ENCODE measurements at regions not wholly inside any gene's neighbourhood (a gene's known extent, or its start where the extent isn't known, plus 50 kb on each side); places are given as distances from the start of the nearest gene placed in this dataset.

GRCh38 chr16:79408355-79408754 is 192.2 kb downstream of the MAF start:
- DNase-seq (ENCODE audit: extremely low read depth, insufficient read length): no peak
- TF ChIP-seq CTCF (IDR thresholded peaks at IDR 0.05; ENCODE audit: insufficient read depth, low read length, poor library complexity, severe bottlenecking): no peak
- Histone ChIP-seq H3K27me3 (replicated peaks; ENCODE audit: control insufficient read depth, insufficient read depth, low read length) (no peaks in the 10 kb centered on the region; the same call in 1 of the 2 replicates), H3K4me3 (replicated peaks; ENCODE audit: low read depth, low read length) (no peak overlapping the region), H3K36me3 (ENCODE audit: control insufficient read depth, insufficient read depth, low read length) (no peaks in the 10 kb centered on the region)

GRCh38 chr16:79407461-79408135 is 192.9 kb downstream of the MAF start:
- DNase-seq (ENCODE audit: extremely low read depth, insufficient read length): no peak
- no peaks in the 10 kb centered on the region; the same call in 1 of the 2 replicates for H3K27me3 ChIP-seq (replicated peaks; ENCODE audit: control insufficient read depth, insufficient read depth, low read length)
- TF ChIP-seq CTCF (IDR thresholded peaks at IDR 0.05; ENCODE audit: insufficient read depth, low read length, poor library complexity, severe bottlenecking): no peak
- H3K4me3 ChIP-seq (replicated peaks; ENCODE audit: low read depth, low read length): no peak overlapping the region
- H3K36me3 ChIP-seq (ENCODE audit: control insufficient read depth, insufficient read depth, low read length): no peaks in the 10 kb centered on the region

GRCh38 chr16:79407005-79407404 is 193.5 kb downstream of the MAF start:
- H3K27me3 ChIP-seq (replicated peaks; ENCODE audit: control insufficient read depth, insufficient read depth, low read length): no peaks in the 10 kb centered on the region; the same call in 1 of the 2 replicates
- no peak for DNase-seq (ENCODE audit: extremely low read depth, insufficient read length)
- TF ChIP-seq CTCF (IDR thresholded peaks at IDR 0.05; ENCODE audit: insufficient read depth, low read length, poor library complexity, severe bottlenecking): no peak
- no peaks in the 10 kb centered on the region for H3K36me3 ChIP-seq (ENCODE audit: control insufficient read depth, insufficient read depth, low read length)
- no peak overlapping the region for H3K4me3 ChIP-seq (replicated peaks; ENCODE audit: low read depth, low read length)

- no peak overlapping the region for H3K4me3 ChIP-seq (replicated peaks; ENCODE audit: low read depth, low read length)
- H3K36me3 ChIP-seq (ENCODE audit: control insufficient read depth, insufficient read depth, low read length): no peaks in the 10 kb centered on the region
- H3K27me3 ChIP-seq (replicated peaks; ENCODE audit: control insufficient read depth, insufficient read depth, low read length): no peaks in the 10 kb centered on the region; the same call in 1 of the 2 replicates
- no peak for DNase-seq (ENCODE audit: extremely low read depth, insufficient read length)
- no peak for TF ChIP-seq CTCF (IDR thresholded peaks at IDR 0.05; ENCODE audit: insufficient read depth, low read length, poor library complexity, severe bottlenecking)
Observed at GRCh38 chr16:79404571-79404970, 196.0 kb downstream of the MAF start.

- no peak for DNase-seq (ENCODE audit: extremely low read depth, insufficient read length)
- Histone ChIP-seq H3K27me3 (replicated peaks; ENCODE audit: control insufficient read depth, insufficient read depth, low read length) (no peaks in the 10 kb centered on the region; the same call in 1 of the 2 replicates), H3K36me3 (ENCODE audit: control insufficient read depth, insufficient read depth, low read length) (no peaks in the 10 kb centered on the region), H3K4me3 (replicated peaks; ENCODE audit: low read depth, low read length) (no peak overlapping the region)
- TF ChIP-seq CTCF (IDR thresholded peaks at IDR 0.05; ENCODE audit: insufficient read depth, low read length, poor library complexity, severe bottlenecking): no peak
Observed at GRCh38 chr16:79403534-79403933, 197.0 kb downstream of the MAF start.
